ENCODE measurements at regions not wholly inside any gene's neighbourhood (a gene's known extent, or its start where the extent isn't known, plus 50 kb on each side); places are given as distances from the start of the nearest gene placed in this dataset.

GRCh38 chr6:77403424-77403823 lies 59.9 kb downstream of the HTR1B start:
- no peak for DNase-seq

GRCh38 chr6:77401231-77401630 lies 62.1 kb downstream of the HTR1B start:
- DNase-seq = no peak

GRCh38 chr6:77397561-77397960 lies 65.7 kb downstream of the HTR1B start:
- DNase-seq = no peak

DNA sequence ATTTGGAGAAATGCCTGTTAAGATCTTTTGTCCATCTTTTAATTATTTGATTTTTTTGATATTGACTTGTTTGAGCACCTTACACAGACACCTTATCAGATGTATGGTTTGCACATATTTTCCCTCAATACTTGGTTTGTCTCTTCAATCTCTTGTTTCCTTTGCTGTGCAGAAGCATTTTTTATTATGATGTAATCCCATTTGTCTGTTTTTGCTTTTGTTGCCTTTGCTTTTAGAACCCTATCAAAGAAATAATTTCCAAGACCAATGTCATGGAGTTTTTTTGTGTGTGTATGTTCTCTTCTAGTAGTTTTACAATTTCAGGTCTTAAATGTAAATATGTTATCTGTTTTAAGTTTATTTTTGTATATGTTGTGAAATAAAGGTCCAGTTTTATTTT lies 73.9 kb downstream of the HTR1B start:
- DNase-seq = no peak

GRCh38 chr6:77383026-77383425 lies 80.3 kb downstream of the HTR1B start:
- no peak for DNase-seq

DNA sequence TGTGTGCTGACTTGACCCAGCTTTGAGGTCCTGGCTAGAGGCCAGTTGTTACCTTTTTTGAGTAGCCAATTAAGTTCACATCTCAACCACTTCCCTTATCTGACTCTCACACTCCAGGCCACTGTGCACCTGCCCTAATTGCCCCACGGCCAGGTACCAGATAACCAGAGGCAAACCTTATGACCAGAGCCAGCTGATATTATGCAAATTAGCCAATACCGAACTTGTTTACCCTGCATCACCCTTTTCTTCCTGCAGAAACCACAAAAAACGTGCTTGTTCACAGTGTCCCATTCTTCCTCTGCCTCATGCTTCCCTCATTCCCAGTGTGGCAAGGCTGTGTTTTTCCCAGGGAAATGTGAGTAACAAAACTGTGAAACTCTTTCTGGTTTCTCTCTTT lies 89.3 kb downstream of the HTR1B start:
- no peak for DNase-seq

DNA sequence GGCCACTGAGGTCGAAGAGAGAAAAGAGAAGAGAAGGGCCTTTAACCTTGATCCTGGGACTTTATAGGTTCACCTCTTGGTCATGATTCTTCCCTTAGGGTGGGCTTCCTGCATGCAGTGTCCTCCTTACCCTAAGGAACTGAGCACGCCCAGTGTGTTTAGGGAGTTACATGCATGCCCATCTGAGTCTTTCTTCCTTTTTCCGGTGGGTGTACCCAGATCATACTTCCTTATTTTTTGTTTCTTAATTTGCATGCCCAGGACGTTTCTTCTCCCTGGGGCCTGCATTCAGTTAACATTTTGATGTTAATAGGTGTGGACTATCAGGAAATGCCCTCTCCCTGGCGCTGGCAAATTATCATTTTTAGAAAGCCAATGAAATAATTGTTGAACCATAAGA lies 91.5 kb downstream of the HTR1B start:
- no peak for DNase-seq

DNA sequence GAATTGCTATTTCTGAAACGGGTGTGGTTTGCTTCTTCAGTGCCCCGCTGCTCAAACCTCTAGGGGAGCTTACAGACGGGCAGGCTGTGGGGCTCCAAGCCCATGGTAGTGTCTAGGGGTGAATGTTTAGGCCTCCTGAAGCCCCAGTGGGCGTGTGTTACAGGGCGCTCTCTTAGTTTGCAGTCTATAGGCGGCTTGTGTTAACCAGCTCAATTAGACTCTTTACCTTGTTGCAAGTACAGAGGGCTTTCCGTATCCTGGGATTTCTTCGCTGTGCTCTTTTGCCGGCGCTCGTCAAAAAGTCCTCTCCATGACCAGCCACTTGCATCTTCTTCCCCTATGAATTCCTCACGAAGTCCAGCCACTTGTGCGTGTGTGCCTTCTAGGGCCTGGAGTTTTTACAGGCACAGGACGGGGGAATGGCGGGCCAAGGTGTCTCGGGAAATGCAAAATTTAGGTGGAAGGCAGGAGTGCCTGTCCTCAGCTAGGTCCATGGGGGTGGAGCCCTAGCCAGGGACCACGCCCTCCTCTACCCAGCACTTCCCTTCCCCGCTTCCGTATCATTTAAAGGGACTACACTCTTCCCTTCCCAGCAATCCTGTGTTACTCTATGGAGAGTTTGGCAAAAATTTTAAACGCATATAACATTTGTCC lies 94.5 kb downstream of the HTR1B start:
- DNase-seq = no peak

- no peak for DNase-seq
Measured at GRCh38 chr6:77366798-77367197, 96.5 kb downstream of the HTR1B start.

- DNase-seq = no peak
Measured at GRCh38 chr6:77363702-77364101, 99.6 kb downstream of the HTR1B start.

DNA sequence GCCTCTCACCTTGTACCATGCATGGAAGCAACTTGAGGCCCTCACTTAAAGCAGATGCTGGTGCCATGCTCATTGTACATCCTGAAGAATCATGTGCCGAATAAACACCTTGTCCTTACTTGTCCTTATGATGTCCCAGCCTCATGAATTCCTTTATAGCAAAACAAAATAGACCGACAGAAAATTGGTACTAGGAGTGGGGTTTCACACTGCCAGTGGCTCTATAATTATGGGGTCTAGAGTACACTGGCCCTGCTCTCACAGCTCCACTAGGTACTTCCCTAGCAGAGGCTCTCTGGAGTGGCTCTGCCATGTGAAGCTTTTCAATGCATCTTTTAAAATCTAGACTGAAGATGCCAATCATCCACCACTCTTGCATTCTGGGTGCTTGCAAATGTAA lies 101.2 kb downstream of the HTR1B start:
- DNase-seq = no peak

GRCh38 chr6:77361018-77361417 lies 102.3 kb downstream of the HTR1B start:
- DNase-seq = no peak

- no peak for DNase-seq
Measured at GRCh38 chr6:77356821-77357220, 106.5 kb downstream of the HTR1B start.

GRCh38 chr6:77354581-77354980 lies 108.7 kb downstream of the HTR1B start:
- no peak for DNase-seq

DNA sequence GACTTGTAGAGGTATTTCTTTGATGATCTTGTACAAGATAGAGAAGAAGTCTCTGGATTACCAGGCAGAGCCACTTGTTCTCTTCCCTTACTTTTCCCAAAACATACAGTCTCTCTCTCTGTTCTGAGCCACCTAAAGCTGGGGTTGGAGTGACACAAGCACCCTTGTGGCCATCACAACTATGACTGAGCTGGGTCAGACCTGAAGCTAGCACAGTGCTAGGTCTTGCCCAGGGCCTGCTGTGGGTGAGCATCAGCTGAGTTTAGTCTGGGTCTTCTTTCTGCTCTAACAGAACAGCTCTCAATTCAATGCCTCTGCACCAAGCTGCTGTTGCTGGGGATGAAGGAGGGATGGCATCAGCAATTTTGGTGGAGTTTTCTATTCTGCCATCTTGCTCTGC lies 110.2 kb downstream of the HTR1B start:
- no peak for DNase-seq

GRCh38 chr6:77341058-77341986 lies 122.0 kb downstream of the HTR1B start:
- no peak for DNase-seq

GRCh38 chr6:77340331-77340730 lies 123.0 kb downstream of the HTR1B start:
- no peak for DNase-seq

- no peak for DNase-seq
Measured at GRCh38 chr6:77339926-77340325, 123.4 kb downstream of the HTR1B start.

DNA sequence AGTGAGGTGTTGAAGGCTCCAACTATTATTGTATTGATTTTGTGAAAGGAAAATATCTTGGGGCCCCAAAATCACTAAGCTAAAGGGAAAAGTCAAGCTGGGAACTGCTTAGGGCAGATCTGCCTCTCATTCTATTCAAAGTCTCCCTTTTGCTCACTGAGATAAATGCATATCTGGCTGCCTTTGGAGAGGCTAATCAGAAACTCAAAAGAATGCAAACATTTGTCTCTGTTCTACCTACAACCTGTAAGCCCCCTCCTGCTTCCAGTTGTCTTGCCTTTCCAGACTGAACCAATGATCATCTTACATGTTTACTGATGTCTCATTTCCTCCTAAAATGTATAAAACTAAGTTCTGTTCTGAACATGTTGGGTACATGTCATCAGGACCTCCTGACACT lies 125.9 kb downstream of the HTR1B start:
- no peak for DNase-seq

DNA sequence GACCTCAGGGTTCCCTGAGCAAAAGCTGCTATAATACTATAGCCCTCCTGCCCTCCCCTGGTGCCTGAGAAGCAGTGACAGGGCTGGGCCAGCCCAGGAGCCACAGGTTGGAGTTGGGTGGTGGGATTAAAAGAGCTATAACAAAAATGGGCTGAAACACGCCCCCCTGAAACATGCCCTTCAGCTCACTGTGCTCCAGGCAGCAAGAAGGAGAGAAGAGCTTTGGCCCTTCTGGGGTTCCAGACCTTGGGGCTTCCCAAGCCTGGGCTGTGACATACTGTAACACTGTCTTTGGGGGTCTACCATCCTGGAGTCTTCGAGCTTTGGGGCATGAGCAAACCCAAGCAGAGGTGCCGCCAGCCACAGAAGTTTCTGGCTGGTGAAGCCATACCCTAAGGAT lies 129.2 kb downstream of the HTR1B start:
- DNase-seq = no peak

- DNase-seq = no peak
Measured at GRCh38 chr6:77332915-77333623, 130.2 kb downstream of the HTR1B start.

- no peak for DNase-seq
Measured at GRCh38 chr6:77326711-77327110, 136.6 kb downstream of the HTR1B start.

GRCh38 chr6:77326029-77326428 lies 137.3 kb downstream of the HTR1B start:
- no peak for DNase-seq

DNA sequence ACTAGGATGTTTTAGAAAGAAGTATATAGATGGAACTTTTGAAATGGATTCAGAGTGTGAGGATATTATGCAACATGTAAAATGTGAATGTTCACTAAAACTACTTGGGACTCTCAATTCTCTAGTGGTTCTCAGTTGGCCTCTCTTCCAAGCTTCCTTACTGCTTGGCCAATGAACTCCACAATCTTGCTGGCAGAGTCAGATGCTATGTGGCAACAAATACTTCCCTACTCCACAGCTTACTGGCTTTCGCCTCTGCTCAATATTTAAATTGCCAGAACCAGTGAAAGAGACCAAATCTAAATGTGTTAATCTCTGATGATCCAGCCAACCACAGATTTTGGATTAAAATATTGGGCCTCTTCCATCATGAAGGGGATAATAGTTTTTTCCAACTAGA lies 138.4 kb downstream of the HTR1B start:
- no peak for DNase-seq

All from NCI-H1930 (cell line).